NCI-H345 treated with DMSO at 0.1 percent for 48 hours (cell line): ENCODE measurements at regions not wholly inside any gene's neighbourhood (a gene's known extent, or its start where the extent isn't known, plus 50 kb on each side); places are given as distances from the start of the nearest gene placed in this dataset.

ENCODE experiments used
- DNase-seq: peaks from one replicate; lab custom pipeline; 2025; ENCODE audit not compliant: unreplicated experiment; lab: John Stamatoyannopoulos, UW

DNA sequence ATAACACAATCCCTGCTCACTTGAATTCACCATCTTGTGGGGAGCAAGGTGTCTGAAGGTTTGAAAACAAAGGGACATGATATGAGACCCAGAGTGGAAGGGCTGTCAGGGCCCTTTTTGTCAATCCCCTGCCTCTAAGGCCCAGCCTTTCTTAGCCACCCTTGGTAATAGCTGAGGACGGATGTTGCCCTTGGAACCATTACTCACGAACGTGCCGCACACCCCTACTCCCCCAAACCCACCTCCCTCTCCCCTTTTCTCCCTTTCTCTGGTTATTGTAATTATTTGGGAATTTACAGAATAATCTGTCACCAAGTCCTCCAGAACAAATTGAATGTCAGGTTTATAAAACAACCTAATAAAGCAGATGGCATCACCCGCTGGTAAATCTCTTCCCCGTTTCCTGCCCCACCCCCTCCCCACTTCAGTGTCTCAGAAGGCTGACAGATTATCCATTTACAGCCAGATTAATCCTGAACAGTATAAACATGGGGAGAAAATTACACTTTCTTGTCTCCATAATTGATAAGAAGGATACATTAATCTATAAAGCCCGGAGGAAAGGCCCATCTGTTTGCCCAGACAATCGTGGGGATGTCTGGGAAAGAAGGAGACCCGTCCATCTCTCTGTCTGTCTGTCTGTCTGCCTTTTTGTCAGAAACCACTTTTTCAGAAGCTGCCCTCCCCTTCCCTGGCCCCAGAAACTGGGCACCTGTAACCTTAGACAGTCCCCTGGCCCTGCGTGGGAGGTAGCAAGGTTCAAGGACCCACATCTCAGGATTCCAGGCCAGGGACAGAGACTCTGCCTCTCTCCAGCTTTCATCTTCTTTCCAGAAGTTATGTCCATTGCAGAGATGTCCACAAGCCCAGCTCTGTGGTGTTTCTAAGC, 60.6 kb upstream of the CD34 start:
- DNase-seq = no peak

DNA sequence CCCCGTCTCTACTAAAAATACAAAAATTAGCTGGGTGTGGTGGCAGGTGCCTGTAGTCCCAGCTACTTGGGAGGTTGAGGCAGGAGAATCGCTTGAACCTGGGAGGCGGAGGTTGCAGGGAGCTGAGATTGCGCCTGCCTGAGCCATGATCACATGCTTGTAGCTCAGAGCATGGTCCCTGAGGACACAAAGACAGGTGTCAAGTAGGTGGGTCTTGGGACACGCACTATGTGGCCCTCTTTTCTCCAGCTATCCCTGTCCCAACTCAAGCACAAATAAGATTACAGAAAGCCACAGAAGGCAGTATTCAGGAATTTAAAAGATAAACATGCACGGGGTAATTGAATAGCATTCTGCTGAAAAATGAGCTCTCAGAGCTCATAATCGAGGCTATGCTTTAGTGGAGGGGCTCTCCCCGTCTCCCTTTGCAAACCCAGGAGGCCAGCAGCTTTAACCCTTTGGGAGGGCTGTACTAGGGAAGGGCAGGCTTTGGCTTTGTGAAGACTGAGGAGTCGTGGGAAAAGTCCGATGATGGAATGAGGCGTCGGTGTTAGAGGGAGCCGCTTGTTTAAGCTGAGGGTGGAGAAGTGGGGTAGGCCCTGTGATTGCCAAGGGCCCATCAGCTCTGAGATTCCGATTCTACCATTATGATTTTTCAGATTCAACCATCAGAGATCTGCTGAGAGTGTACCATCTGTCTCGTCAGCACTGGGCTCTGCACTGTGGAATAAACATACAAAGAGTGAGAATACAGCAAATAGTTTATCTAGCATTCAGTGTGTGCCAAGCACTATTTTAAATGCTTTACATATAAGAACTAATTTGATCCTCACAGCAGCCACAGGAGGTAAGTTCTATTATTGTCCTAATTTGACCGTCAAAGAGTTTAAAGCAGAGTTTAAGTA, 59.7 kb upstream of the CD34 start:
- no peak for DNase-seq

DNA sequence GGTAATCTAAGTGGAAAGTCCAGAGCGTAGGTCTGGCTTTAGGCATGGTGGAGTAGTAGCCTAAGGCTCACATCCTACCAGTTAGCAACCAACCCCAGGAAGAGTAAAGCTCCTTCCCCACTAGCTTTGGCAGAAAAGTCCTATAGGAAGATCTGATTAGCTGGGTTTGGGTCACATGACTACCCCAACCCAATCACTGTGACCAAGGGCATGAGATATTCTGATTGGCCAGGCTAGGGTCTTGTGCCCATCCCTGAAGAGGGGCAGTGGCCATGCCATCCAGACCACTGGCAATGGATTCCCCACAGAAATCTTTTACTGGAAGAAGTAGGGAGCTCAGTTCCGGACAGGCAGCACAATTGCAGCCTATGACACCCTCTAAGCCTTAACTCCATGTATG, 58.6 kb upstream of the CD34 start:
- no peak for DNase-seq

DNA sequence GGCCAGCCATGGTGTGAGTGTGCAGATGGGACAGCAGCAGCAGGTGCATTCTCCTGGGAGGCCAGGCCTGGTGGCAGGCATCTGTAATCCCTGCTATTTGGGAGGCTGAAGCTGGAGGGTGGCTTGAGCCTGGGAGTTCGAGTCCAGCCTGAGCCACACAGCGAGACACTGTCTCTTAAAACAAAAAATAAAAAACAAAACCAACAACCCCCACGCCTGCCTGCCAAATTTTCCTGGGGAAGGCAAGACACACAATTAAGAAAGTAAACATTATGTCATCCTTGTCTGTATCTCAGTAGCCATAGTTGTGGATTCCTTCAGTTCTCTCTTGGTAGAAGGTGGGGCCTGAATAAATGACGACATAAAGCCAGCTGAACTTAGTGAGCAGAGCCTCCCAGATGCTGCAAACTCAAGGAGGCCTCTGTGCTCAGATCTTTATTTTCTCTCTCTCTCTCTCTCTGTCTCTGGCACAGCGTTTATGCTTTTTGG, 57.6 kb upstream of the CD34 start:
- DNase-seq = no peak

DNA sequence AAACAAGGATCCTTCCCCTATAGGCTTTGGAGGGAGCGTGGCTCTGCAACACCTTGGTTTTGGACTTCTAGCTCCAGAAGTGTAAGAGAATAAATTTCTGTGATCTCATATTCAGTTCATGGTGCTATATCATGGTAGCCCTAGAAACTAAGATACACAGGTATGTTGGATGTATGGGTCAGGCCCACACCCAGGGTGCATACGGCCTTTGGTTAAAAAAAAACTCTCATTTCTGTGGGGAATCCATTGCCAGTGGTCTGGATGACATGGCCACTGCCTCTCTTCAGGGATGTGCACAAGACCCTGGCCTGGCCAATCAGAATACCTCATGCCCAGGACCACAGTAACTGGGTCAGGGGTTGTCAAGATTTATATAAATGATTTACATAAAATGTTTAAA, 56.8 kb upstream of the CD34 start:
- DNase-seq = no peak

DNA sequence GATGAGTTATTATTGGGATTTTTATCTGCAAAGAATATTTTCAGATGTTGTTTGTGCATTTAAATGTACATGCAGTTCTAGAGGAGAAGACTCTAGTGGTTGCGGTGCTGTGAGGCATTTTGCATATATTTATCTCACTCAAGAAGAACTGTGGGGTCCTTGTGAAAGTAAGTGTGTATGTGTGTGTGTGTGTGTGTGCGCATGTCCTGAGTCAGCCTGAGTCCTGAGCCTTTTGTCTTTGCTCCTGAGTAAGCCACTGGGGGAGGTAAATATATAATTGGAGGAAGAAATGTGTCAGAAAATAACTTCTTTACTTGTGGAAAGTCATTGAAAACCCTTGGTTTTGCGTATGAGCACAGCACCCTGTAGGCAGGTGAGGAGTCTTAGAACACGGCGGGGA, 55.6 kb upstream of the CD34 start:
- DNase-seq = no peak

DNA sequence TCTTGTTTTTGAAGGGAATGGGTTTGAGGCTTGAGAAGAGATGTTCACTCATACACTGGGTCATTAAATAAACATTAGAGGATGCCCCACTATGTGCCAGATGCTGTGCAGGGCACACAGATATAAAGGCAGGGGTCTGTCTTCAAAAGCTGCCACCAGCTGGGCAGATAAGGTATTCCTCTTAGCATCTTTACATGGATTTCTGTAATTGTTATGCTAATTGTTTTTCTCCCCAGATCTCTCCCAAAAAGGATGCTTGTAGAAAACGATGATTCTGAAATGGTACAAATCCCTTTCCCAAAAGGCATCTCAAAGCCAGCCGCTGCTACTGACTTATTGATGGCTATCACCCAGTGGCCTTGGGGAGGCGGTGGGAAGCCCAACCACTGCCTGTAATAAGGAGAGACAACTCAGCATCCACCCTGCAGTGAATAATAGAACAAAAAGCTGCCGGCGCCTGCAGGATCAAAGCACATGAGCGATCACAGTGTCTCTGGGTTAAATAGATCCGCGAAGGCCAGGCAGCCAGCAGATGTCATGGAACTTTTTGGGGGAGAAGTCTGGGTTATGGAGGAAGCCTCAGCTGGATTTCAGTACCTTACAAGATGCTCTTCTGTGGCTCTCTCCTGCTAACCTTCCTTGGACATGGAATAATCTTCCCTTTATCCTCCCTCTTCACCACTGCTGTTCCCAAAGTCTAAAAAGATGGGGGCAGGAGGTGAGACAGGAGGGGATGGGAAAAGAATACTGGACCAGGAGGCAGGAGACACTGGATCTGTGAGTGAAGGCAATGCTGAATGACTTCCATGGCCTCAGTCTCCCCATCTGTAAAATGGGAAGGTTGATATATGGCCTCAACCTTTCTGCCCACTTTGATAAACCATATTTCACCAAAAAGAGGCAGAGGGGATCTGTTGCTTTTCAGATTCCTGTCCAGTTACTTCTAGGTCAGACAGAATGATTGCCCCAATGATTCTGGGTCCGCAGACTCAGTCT, 54.8 kb upstream of the CD34 start:
- DNase-seq = no peak

DNA sequence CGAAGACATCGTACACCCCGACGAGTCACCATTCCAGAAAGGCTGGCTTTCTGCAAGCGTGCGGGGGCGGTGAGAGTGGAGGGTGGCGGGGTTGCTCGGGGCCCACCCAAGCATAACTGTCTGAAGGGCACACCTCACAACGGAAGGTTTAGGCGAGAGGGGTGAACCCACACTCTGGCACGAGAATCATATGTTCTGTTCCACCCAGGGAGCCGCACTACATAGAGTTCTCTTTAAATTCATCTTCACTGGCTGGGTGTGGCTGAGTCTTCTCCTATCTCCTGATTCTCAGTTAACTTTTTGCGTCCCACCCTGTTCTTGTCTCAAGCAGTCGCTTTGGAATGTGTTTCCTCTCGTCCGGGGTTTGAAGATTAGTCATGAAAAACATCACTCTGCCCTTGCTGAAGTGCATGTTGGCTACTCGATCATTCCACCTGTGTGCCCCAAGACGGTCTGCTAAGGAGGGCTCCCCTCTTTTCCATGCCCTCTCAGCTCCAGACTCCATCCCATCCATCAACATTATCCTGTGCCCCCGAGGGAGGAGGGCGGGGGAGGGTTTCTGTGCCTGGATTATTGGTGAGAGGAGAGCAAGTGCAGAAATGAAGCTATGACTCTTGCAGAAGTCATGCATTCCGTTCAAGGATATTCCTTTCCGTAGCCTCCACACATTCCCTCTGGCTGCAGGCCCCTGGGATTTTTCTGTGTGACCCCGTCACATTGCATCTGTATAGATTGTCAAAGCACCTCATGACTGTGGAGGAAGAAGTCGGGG, 53.5 kb upstream of the CD34 start:
- DNase-seq = no peak

DNA sequence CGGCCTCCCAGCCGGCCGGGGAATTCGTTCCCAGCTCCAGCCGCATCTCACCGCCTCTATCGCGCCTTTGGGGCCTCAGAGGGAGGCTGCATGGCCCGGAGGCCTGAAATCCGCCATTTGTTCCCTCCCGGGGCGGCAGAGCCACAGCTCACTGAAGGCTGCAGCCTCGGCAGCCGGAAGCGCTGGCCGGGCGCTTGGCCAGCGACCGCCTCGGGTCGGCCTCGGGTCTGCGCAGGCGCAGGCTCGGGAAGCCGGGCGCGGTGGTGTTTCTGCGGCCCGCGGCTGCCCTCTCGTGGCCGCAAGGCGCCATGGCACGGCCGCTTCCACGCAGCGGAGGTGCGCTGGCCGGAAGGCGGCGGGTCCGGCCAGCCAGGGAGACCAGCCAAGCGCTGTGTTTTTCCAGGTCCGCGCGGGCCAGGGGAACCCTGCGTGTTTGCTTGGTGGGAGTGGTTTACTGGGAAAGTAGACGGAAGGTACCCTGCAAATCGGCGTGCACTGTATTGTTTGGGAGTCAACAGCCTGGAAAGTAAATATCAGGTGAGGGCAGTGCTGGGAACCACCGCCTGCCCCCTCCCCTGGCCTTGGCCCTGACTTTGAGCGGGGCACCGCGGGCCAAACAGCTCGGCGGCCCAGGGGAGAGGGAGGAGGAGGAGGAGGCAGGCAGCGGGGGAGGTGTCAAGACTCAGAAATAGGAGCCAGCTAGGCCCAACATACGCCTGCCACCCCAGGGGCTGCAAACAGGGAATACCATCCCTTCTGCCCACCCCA, 52.7 kb upstream of the CD34 start:
- DNase-seq = peak; percentile 72

DNA sequence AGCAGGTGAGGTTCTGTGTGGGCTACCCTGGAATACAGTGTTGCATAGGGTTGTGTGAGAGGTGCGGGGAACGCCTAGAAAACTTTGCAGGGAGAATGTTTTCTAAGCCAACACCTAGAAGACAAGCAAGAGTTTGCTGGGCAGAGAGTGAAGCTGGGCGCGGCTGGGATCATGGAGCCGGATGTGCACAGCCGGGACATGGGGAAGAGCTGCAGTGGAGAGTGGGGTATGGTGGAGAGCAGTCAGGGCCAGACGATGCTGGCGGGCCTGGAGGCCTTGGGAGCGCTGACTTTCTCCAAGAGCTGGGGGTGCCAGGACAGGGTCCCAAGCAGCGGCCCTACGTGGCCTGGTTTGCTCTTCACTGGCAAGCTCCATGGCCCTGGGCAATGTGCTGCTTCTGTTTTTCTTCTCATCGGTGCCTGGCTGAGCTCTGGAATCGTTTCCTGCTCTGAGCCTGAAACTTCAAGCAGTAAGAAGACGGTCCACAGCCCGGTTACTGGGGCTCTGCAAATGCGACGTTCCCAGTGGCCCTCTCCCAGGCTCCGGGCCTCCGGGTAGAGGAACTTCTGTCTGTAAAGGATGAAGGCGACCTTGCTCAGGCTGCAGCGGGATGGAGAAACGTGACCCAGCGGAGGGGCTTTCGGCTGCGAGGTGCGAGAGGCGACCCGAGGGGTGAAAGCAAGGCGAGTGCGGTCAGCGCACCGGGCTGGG, 51.9 kb upstream of the CD34 start:
- DNase-seq = peak; percentile 14
